PC-3 (cell line): ENCODE measurements at regions not wholly inside any gene's neighbourhood (a gene's known extent, or its start where the extent isn't known, plus 50 kb on each side); places are given as distances from the start of the nearest gene placed in this dataset.

ENCODE experiments used
- CTCF ChIP-seq: fragments of 300-600 bp; sonication (generic); conservative IDR thresholded peaks from 2 replicates; pipeline ENCODE4 v1.5.1; 2017; ENCODE audit warnings: antibody characterized with exemption, low read depth, mild to moderate bottlenecking, low read length
- EZH2phosphoT487 ChIP-seq: fragments of 300-600 bp; sonication (generic); IDR thresholded peaks from 2 replicates; pipeline ENCODE4 v1.6.1; 2018; ENCODE audit warnings: mild to moderate bottlenecking, antibody characterized with exemption, low read length, borderline replicate concordance

GRCh38 chr6:82704045-82704444 lies 340.4 kb downstream of the TPBG start:
- TF ChIP-seq CTCF (no peak), EZH2phosphoT487 (no peak)
